ENCODE measurements at regions not wholly inside any gene's neighbourhood (a gene's known extent, or its start where the extent isn't known, plus 50 kb on each side); places are given as distances from the start of the nearest gene placed in this dataset.

DNA sequence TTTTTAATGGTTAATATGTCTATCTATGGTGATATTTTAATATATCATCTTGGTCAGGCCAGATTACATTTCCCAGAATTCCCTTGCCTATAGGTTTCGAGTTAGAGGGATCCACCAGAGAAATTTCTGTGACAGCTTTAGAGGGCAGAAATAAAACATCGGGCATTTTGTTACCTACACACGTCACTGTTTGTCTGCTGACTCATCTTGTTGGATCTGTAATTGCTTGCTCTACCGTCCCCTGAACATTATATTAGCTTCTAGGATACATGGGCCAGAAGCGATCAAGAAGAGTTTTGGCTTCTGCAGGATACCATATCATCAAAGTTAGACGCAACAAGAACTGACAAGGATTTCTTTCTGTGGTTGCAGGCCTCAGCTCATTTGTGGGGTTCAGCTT is 795.8 kb upstream of the GCFC2 start:
- TF ChIP-seq, protein P1, sequence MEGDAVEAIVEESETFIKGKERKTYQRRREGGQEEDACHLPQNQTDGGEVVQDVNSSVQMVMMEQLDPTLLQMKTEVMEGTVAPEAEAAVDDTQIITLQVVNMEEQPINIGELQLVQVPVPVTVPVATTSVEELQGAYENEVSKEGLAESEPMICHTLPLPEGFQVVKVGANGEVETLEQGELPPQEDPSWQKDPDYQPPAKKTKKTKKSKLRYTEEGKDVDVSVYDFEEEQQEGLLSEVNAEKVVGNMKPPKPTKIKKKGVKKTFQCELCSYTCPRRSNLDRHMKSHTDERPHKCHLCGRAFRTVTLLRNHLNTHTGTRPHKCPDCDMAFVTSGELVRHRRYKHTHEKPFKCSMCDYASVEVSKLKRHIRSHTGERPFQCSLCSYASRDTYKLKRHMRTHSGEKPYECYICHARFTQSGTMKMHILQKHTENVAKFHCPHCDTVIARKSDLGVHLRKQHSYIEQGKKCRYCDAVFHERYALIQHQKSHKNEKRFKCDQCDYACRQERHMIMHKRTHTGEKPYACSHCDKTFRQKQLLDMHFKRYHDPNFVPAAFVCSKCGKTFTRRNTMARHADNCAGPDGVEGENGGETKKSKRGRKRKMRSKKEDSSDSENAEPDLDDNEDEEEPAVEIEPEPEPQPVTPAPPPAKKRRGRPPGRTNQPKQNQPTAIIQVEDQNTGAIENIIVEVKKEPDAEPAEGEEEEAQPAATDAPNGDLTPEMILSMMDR (IDR thresholded peaks at IDR 0.05), result no peak
- no peak for TF ChIP-seq ZFX (IDR thresholded peaks at IDR 0.05; ENCODE audit: borderline replicate concordance)
